Progenitor cell of endocrine pancreas (in vitro differentiated cells): ENCODE measurements at regions not wholly inside any gene's neighbourhood (a gene's known extent, or its start where the extent isn't known, plus 50 kb on each side); places are given as distances from the start of the nearest gene placed in this dataset.

Experiments used
- DNase-seq: peaks from one replicate; pipeline ENCODE4 v3.0.0; 2021; ENCODE audit warnings: low spot score; ENCODE audit not compliant: unreplicated experiment
- H3K27ac Mint-ChIP-seq: 2 replicates; pipeline ENCODE4 v1.8.0; 2021; ENCODE audit warnings: mild to moderate bottlenecking, moderate library complexity, mixed read lengths
- H3K27me3 Mint-ChIP-seq: 2 replicates; pipeline ENCODE4 v1.8.0; 2021; ENCODE audit warnings: mixed read lengths
- H3K36me3 Mint-ChIP-seq: 2 replicates; pipeline ENCODE4 v1.8.0; 2022; ENCODE audit warnings: mixed read lengths; ENCODE audit not compliant: insufficient read depth
- H3K4me1 Mint-ChIP-seq: 2 replicates; pipeline ENCODE4 v1.8.0; 2021; ENCODE audit warnings: low read depth, mixed read lengths
- H3K4me3 Mint-ChIP-seq: 2 replicates; pipeline ENCODE4 v1.8.0; 2021; ENCODE audit warnings: low read depth, mild to moderate bottlenecking, moderate library complexity, mixed read lengths
- H3K9me3 Mint-ChIP-seq: 2 replicates; pipeline ENCODE4 v1.8.0; 2021; ENCODE audit warnings: low read depth, mixed read lengths
- TF ChIP-seq, protein P1 (sequence below): fragments of 200-600 bp; sonication (generic); IDR thresholded peaks from one replicate; pipeline ENCODE4 v1.5.0; 2021; ENCODE audit warnings: antibody characterized with exemption, mild to moderate bottlenecking; ENCODE audit not compliant: unreplicated experiment

DNA sequence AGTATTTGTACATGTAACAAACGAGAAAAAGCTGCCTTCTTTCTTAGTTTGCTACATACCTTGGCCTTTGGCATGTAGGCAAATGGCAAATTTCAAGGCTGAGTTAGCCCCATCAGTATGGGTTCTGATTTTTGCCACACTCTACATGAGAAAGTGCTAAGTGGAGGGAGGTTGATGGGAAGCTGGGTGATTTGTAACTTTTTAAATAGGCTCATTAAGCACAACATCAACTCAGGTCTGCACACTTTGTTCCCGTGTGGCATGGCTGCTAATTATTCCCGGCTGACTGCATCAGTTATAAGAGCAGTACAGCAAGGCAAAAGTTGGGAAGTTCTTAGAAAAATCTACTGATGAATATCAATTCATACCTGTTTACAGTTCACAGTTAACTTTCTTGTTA lies 172.8 kb upstream of the MAP3K7 start:
- DNase-seq = no peak
- no peaks in the 10 kb centered on the region for H3K9me3 Mint-ChIP-seq
- H3K27me3 Mint-ChIP-seq = peaks cover 12% of the 10 kb centered on the region
- H3K4me1 Mint-ChIP-seq = peaks cover 1% of the 10 kb centered on the region
- TF ChIP-seq, protein P1, sequence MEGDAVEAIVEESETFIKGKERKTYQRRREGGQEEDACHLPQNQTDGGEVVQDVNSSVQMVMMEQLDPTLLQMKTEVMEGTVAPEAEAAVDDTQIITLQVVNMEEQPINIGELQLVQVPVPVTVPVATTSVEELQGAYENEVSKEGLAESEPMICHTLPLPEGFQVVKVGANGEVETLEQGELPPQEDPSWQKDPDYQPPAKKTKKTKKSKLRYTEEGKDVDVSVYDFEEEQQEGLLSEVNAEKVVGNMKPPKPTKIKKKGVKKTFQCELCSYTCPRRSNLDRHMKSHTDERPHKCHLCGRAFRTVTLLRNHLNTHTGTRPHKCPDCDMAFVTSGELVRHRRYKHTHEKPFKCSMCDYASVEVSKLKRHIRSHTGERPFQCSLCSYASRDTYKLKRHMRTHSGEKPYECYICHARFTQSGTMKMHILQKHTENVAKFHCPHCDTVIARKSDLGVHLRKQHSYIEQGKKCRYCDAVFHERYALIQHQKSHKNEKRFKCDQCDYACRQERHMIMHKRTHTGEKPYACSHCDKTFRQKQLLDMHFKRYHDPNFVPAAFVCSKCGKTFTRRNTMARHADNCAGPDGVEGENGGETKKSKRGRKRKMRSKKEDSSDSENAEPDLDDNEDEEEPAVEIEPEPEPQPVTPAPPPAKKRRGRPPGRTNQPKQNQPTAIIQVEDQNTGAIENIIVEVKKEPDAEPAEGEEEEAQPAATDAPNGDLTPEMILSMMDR = no peak
- no peaks in the 10 kb centered on the region for H3K36me3 Mint-ChIP-seq
- H3K4me3 Mint-ChIP-seq = no peak overlapping the region
- no peak overlapping the region for H3K27ac Mint-ChIP-seq

DNA sequence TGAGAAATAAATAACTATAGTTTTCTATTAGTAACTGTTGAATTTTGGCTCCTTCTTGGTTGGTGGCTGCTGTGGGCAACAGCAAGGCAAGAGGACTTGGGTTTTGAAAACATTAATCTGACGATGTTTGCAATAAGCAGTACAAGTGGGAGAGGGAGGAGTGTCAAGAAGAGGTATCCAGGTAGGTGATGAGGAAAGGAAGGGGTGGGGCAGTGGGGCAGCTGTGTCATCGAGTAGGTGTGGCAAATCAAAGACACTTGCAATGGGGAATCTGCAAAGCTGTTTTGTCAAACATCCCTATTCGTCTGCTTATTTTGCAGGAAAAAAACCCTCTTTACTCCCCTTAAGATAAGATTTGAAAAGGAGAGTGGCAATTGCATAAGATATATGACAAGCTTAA lies 171.9 kb upstream of the MAP3K7 start:
- peaks cover 12% of the 10 kb centered on the region for H3K27me3 Mint-ChIP-seq

DNA sequence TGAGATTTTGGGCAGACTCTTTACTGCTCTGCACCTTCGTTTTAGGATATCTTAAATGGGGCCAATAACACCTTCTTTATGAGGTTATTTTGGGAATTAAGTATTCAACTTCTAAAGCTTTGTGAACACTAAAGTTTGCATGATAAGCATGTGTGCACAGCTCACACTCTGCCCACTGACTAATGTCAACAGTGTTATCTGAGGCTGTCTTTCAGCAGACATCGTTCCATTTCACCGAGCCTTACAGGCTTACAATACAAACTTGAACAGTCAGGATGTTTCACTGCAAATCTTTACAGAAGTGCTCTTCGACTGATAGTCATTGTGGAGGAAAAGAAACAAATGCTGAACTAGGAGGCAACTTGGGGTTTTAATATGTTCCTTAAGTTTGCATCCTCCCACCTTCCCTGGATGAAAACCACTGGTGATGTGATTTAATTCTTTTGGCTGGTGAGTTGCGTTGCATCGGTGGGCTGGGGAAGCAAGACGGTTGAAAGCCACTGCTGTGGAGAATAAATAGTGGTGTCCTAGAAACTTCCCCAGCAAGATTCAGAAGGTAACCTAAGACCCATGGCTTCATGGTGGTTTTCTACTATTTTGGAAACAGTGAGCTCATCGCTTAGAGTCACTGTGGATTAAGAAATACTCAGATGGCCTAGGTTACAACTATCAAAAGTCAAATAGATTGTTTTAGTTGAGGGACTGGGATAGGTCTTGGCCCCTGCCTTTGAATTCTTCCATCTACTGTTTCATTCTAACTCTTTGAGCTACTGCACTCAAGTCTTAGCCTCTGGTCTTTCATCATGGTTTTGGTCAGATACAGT lies 167.2 kb upstream of the MAP3K7 start:
- TF ChIP-seq, protein P1 = no peak
- H3K9me3 Mint-ChIP-seq = no peaks in the 10 kb centered on the region
- H3K27ac Mint-ChIP-seq = peak overlapping the region; percentile 29
- DNase-seq = no peak
- H3K4me3 Mint-ChIP-seq = no peak overlapping the region
- no peaks in the 10 kb centered on the region for H3K36me3 Mint-ChIP-seq
- peaks cover 22% of the 10 kb centered on the region for H3K27me3 Mint-ChIP-seq
- peaks cover 18% of the 10 kb centered on the region for H3K4me1 Mint-ChIP-seq

More for the DNA sequence above, 171.9 kb upstream of the MAP3K7 start:
- Mint-ChIP-seq H3K36me3 (no peaks in the 10 kb centered on the region), H3K4me1 (peaks cover 9% of the 10 kb centered on the region), H3K4me3 (no peak overlapping the region), H3K9me3 (no peaks in the 10 kb centered on the region), H3K27ac (no peak overlapping the region)
- TF ChIP-seq, protein P1 = no peak
- no peak for DNase-seq

DNA sequence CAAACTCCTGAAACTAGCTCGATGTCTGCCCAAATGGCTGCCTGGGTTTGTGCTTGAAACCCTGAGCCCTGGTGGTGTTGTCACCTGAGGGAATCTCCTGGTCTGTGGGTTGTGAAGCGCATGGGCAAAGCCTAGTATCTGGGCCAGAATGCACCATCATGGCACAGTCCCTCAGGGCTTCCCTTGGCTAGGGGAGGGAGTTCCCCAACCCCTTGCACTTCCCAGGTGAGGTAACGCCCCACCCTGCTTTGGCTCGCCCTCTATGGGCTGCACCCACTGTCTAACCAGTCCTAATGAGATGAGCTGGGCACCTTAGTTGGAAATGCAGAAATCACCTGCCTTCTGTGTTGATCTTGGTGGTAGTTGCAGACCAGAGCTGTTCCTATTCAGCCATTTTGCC lies 152.9 kb upstream of the MAP3K7 start:
- no peak overlapping the region for H3K4me3 Mint-ChIP-seq
- peaks cover 25% of the 10 kb centered on the region for H3K9me3 Mint-ChIP-seq
- peaks cover 9% of the 10 kb centered on the region for H3K4me1 Mint-ChIP-seq
- H3K27me3 Mint-ChIP-seq = no peaks in the 10 kb centered on the region
- DNase-seq = no peak
- peaks cover 6% of the 10 kb centered on the region for H3K36me3 Mint-ChIP-seq
- H3K27ac Mint-ChIP-seq = no peak overlapping the region
- TF ChIP-seq, protein P1 = no peak

GRCh38 chr6:90739339-90739738 lies 152.5 kb upstream of the MAP3K7 start:
- Mint-ChIP-seq H3K27ac (no peak overlapping the region), H3K9me3 (peaks cover 30% of the 10 kb centered on the region), H3K4me1 (peaks cover 9% of the 10 kb centered on the region), H3K27me3 (no peaks in the 10 kb centered on the region), H3K4me3 (no peak overlapping the region), H3K36me3 (peaks cover 6% of the 10 kb centered on the region)
- DNase-seq = no peak
- TF ChIP-seq, protein P1 = no peak
